SK-N-SH (cell line): ENCODE measurements at regions not wholly inside any gene's neighbourhood (a gene's known extent, or its start where the extent isn't known, plus 50 kb on each side); places are given as distances from the start of the nearest gene placed in this dataset.

Experiments used
- CTCF ChIA-PET: fragments of 300-600, 350-600 bp; formaldehyde crosslinking; extraction: SDS; loops from one replicate; lab custom pipeline; 2021; lab: Yijun Ruan, JAX
- POLR2A ChIA-PET: fragments of 350-600 bp; sonication (Branson Sonifier 250); formaldehyde crosslinking; extraction: SDS; loops from one replicate; lab custom pipeline; 2020; ENCODE audit warnings: antibody characterized with exemption, inconsistent platforms; lab: Yijun Ruan, JAX
- DNase-seq: peaks from one replicate; pipeline ENCODE4 v3.0.0; 2012
- H2AFZ ChIP-seq: fragments of 200-600 bp; sonication (generic); 2 replicates; pipeline ENCODE4 v1.8.1; 2016; ENCODE audit warnings: antibody characterized with exemption, mild to moderate bottlenecking, low read depth
- H3F3A ChIP-seq: fragments of 200-600 bp; sonication (generic); replicated peaks from 2 replicates; pipeline ENCODE3; 2016; ENCODE audit warnings: antibody characterized with exemption, mild to moderate bottlenecking; ENCODE audit not compliant: insufficient read depth
- H3K27ac ChIP-seq, 2 experiments: fragments of 200-500 bp in 1 of 2; fragments of 200-600 bp in 1 of 2; sonication (Bioruptor generic) in 1 of 2; sonication (generic), shearing (Covaris generic) in 1 of 2; 2 replicates each; pipeline versions ENCODE4 v1.5.1 to v1.6.1; 2014 to 2016; ENCODE audit warnings: low read depth in 2 of 2, inconsistent platforms in 1 of 2, low read length in 1 of 2, mild to moderate bottlenecking in 1 of 2, mixed read lengths in 1 of 2
- H3K27me3 ChIP-seq: fragments of 200-600 bp; sonication (generic), shearing (Covaris generic); 2 replicates; pipeline ENCODE4 v1.6.1; 2016; ENCODE audit warnings: mixed run types; ENCODE audit not compliant: insufficient read depth
- H3K36me3 ChIP-seq, 2 experiments: fragments of 200-500 bp in 1 of 2; fragments of 200-600 bp in 1 of 2; sonication (Bioruptor generic) in 1 of 2; sonication (generic) in 1 of 2; replicated peaks in 1 of 2; 2 replicates each; pipeline versions ENCODE3 to v1.5.1; 2014 to 2016; ENCODE audit warnings: low read length in 1 of 2, mild to moderate bottlenecking in 1 of 2; ENCODE audit not compliant: insufficient read depth in 2 of 2, control insufficient read depth in 1 of 2
- H3K4me1 ChIP-seq, 2 experiments: fragments of 200-500 bp in 1 of 2; fragments of 200-600 bp in 1 of 2; sonication (Bioruptor generic) in 1 of 2; sonication (generic), shearing (Covaris generic) in 1 of 2; 2 replicates each; pipeline versions ENCODE4 v1.5.1 to v1.6.1; 2014 to 2016; ENCODE audit warnings: low read depth in 1 of 2, low read length in 1 of 2, mixed run types in 1 of 2; ENCODE audit not compliant: insufficient read depth in 2 of 2, control insufficient read depth in 1 of 2
- H3K4me2 ChIP-seq: fragments of 200-600 bp; sonication (generic), shearing (Covaris generic); 2 replicates; pipeline ENCODE4 v1.6.1; 2017; ENCODE audit warnings: mixed run types
- H3K4me3 ChIP-seq, 2 experiments: fragments of 200-500 bp in 1 of 2; fragments of 200-600 bp in 1 of 2; sonication (Bioruptor generic) in 1 of 2; sonication (generic), shearing (Covaris generic) in 1 of 2; 2 replicates each; pipeline versions ENCODE4 v1.5.1 to v1.8.1; 2014 to 2016; ENCODE audit warnings: low read depth in 2 of 2, inconsistent platforms in 1 of 2, low read length in 1 of 2, mild to moderate bottlenecking in 1 of 2, mixed read lengths in 1 of 2, moderate library complexity in 1 of 2
- H3K79me2 ChIP-seq: fragments of 200-600 bp; sonication (generic); 2 replicates; pipeline ENCODE4 v1.8.1; 2017; ENCODE audit warnings: mild to moderate bottlenecking; ENCODE audit not compliant: insufficient read depth
- H3K9ac ChIP-seq: fragments of 200-600 bp; sonication (generic); 2 replicates; pipeline ENCODE4 v1.6.1; 2017; ENCODE audit warnings: mixed run types
- H3K9me2 ChIP-seq: fragments of 200-600 bp; sonication (generic); 2 replicates; pipeline ENCODE4 v1.6.1; 2017; ENCODE audit warnings: mixed run types
- H3K9me3 ChIP-seq: fragments of 200-600 bp; sonication (generic); 2 replicates; pipeline ENCODE4 v1.6.1; 2017; ENCODE audit warnings: mixed run types, mild to moderate bottlenecking, moderate library complexity
- H4K20me1 ChIP-seq: fragments of 200-600 bp; sonication (generic); 2 replicates; pipeline ENCODE4 v1.6.1; 2017; ENCODE audit warnings: mild to moderate bottlenecking, mixed run types; ENCODE audit not compliant: insufficient read depth
- CHD2 ChIP-seq: fragments of 150-350 bp; IDR thresholded peaks from 2 replicates; pipeline ENCODE4 v1.6.1; 2018; ENCODE audit warnings: low read length; ENCODE audit not compliant: partially characterized antibody
- ELF1 ChIP-seq: IDR thresholded peaks from 2 replicates; pipeline ENCODE4 v1.4.0; 2012
- EP300 ChIP-seq, 2 experiments: IDR thresholded peaks; 2 replicates each; pipeline versions ENCODE4 v1.4.0 to v1.6.1; 2012; ENCODE audit warnings: borderline replicate concordance in 1 of 2, low read depth in 1 of 2, low read length in 1 of 2
- EZH2phosphoT487 ChIP-seq: fragments of 200-600 bp; sonication (generic); IDR thresholded peaks from 2 replicates; pipeline ENCODE4 v1.6.1; 2017; ENCODE audit warnings: low read depth, mixed run types, mild to moderate bottlenecking, antibody characterized with exemption, moderate library complexity, borderline replicate concordance
- FOXJ3 ChIP-seq: sonication (generic); formaldehyde crosslinking; IDR thresholded peaks from 2 replicates; pipeline ENCODE4 v1.5.1; 2020; ENCODE audit warnings: mild to moderate bottlenecking, missing genetic modification reagents
- FOXM1 ChIP-seq: IDR thresholded peaks from 2 replicates; pipeline ENCODE4 v1.4.0; 2012; ENCODE audit warnings: low read depth, mild to moderate bottlenecking
- GABPA ChIP-seq: IDR thresholded peaks from 2 replicates; pipeline ENCODE4 v1.4.0; 2012; ENCODE audit warnings: low read depth, mild to moderate bottlenecking
- JUND ChIP-seq: IDR thresholded peaks from 2 replicates; pipeline ENCODE4 v1.4.0; 2012
- MXI1 ChIP-seq: IDR thresholded peaks from 2 replicates; pipeline ENCODE4 v1.6.1; 2012; ENCODE audit warnings: mild to moderate bottlenecking, low read depth, low read length, improper control_type of control experiment
- NFIC ChIP-seq: IDR thresholded peaks from 2 replicates; pipeline ENCODE4 v1.4.0; 2012; ENCODE audit warnings: borderline replicate concordance
- NRF1 ChIP-seq: IDR thresholded peaks from 2 replicates; pipeline ENCODE4 v1.6.1; 2012; ENCODE audit warnings: low read depth, mild to moderate bottlenecking, low read length
- POLR2AphosphoS5 ChIP-seq: IDR thresholded peaks from 2 replicates; pipeline ENCODE4 v1.6.1; 2012; ENCODE audit warnings: low read depth, low read length
- RFX5 ChIP-seq: IDR thresholded peaks from 2 replicates; pipeline ENCODE4 v1.6.1; 2012; ENCODE audit warnings: mild to moderate bottlenecking, improper control_type of control experiment, low read length
- SIN3A ChIP-seq: IDR thresholded peaks from 2 replicates; pipeline ENCODE4 v1.6.1; 2012; ENCODE audit warnings: low read depth, mild to moderate bottlenecking, low read length, moderate library complexity, borderline replicate concordance
- SMC3 ChIP-seq: IDR thresholded peaks from 2 replicates; pipeline ENCODE4 v1.6.1; 2012; ENCODE audit warnings: low read depth, low read length, improper control_type of control experiment
- TAF1 ChIP-seq: IDR thresholded peaks from 2 replicates; pipeline ENCODE4 v1.6.1; 2012; ENCODE audit warnings: low read depth, mild to moderate bottlenecking, low read length, moderate library complexity, borderline replicate concordance
- TCF12 ChIP-seq: IDR thresholded peaks from 2 replicates; pipeline ENCODE4 v1.4.0; 2012
- YY1 ChIP-seq: IDR thresholded peaks from 2 replicates; pipeline ENCODE4 v1.4.0; 2012; ENCODE audit warnings: low read depth, mild to moderate bottlenecking
- WGBS: methylation state at CpG from one replicate; pipeline ENCODE4 v1.1.6; 2017; ENCODE audit warnings: low lambda C conversion rate; 5-methylcytosine and 5-hydroxymethylcytosine counted together
- TF ChIP-seq, protein P1 (sequence below): fragments of 150-350 bp; IDR thresholded peaks from 2 replicates; pipeline ENCODE4 v1.6.1; 2016; ENCODE audit warnings: mild to moderate bottlenecking, low read depth, low read length
- TF ChIP-seq, protein P2 (sequence below): IDR thresholded peaks from 2 replicates; pipeline ENCODE4; 2012
- TF ChIP-seq, protein P3 (sequence below): fragments of 150-350 bp; IDR thresholded peaks from 2 replicates; pipeline ENCODE4 v1.6.1; 2017; ENCODE audit warnings: antibody characterized with exemption, low read length, low read depth, borderline replicate concordance

DNA sequence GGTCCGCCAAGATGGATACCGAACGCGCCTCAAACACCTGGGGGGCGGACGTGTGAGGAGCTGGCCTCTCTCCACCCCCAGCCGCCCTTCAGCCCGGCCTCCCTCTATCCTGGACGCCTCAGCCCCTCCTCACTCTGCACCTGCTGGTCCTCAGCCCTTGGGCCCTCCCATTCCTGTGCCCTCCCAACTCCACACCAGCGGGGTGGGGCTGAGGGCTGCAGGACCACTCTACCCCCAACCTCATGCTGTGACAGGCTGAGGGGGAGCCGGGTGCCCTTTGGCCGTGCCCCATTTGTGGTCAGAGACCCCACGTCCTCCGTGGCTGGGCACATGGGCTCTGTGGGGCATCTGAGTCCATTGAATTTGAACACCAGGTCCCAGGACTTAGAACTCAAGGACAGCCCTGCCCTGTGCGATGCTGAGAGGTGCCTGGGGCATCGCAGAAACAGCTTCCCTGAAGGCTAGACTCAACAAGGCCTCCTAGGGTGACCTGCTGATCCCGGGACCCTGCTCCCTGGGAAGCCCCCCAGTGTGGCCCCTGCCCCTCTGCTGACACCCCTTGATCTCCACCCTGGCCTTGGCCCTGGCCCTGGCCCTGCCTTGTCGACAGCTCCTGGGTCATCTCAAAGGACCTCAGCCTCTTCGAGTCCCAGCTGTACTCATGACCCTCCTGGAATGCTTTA is 82.0 kb upstream of the SFSWAP start:
- H3K27me3 ChIP-seq: no peaks in the 10 kb centered on the region
- 43% methylated on average over 7 of the region's 19 CpGs for WGBS
- CTCF ChIA-PET: no interaction called here

DNA sequence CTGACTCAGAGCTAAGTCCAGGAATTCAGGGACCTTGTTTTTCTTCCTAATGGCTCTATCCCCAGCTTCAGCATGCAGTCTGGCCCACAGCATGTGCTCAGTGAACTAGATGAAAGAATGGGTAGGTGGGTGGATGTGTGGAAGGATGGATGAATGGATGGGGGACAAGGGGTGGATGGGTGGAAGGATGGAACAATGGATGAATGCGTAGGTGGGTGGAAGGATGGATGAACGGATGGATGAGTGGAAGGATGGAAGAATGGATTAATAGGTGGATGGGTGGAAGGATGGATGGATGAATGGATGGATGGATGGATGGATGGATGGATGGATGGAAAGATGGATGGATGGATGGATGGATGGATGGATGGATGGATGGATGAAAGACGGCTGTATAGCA is 79.7 kb upstream of the SFSWAP start:
- ChIA-PET CTCF (no interaction called here), POLR2A (no interaction called here)
- Histone ChIP-seq H4K20me1 (no peaks in the 10 kb centered on the region), H3K9me3 (no peaks in the 10 kb centered on the region), H3K4me1 (no peaks in the 10 kb centered on the region), H3K4me2 (no peak overlapping the region), H2AFZ (no peak overlapping the region), H3K9me2 (no peaks in the 10 kb centered on the region), H3K27ac (no peak overlapping the region), H3K4me3 (no peak overlapping the region), H3K79me2 (no peaks in the 10 kb centered on the region), H3K36me3 (no peaks in the 10 kb centered on the region), H3K9ac (no peak overlapping the region), H3F3A (no peaks in the 10 kb centered on the region), H3K27me3 (no peaks in the 10 kb centered on the region)
- no peak for DNase-seq
- TF ChIP-seq, protein P1, sequence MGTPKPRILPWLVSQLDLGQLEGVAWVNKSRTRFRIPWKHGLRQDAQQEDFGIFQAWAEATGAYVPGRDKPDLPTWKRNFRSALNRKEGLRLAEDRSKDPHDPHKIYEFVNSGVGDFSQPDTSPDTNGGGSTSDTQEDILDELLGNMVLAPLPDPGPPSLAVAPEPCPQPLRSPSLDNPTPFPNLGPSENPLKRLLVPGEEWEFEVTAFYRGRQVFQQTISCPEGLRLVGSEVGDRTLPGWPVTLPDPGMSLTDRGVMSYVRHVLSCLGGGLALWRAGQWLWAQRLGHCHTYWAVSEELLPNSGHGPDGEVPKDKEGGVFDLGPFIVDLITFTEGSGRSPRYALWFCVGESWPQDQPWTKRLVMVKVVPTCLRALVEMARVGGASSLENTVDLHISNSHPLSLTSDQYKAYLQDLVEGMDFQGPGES: no peak
- TF ChIP-seq SIN3A (no peak), FOXJ3 (CRISPR knock-in tag) (no peak), YY1 (no peak), EZH2phosphoT487 (no peak), POLR2AphosphoS5 (no peak), RFX5 (no peak), GABPA (no peak), ELF1 (no peak), TAF1 (no peak), TCF12 (no peak), FOXM1 (no peak)
- TF ChIP-seq, protein P2, sequence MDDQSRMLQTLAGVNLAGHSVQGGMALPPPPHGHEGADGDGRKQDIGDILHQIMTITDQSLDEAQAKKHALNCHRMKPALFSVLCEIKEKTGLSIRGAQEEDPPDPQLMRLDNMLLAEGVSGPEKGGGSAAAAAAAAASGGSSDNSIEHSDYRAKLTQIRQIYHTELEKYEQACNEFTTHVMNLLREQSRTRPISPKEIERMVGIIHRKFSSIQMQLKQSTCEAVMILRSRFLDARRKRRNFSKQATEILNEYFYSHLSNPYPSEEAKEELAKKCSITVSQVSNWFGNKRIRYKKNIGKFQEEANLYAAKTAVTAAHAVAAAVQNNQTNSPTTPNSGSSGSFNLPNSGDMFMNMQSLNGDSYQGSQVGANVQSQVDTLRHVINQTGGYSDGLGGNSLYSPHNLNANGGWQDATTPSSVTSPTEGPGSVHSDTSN: no peak
- WGBS: 24% methylated on average over 2 of the region's 3 CpGs

More for the DNA sequence above, 82.0 kb upstream of the SFSWAP start:
- Histone ChIP-seq H2AFZ (no peak overlapping the region), H3K27ac (no peak overlapping the region), H3K4me2 (no peak overlapping the region), H4K20me1 (no peaks in the 10 kb centered on the region), H3K4me1 (peaks cover 0 to 8% of the 10 kb centered on the region in 2 experiments; a peak in 1 of 4 replicates), H3K9me2 (no peaks in the 10 kb centered on the region), H3K36me3 (no peaks in the 10 kb centered on the region), H3K4me3 (no peak overlapping the region), H3K79me2 (no peaks in the 10 kb centered on the region), H3K9me3 (no peaks in the 10 kb centered on the region), H3F3A (no peaks in the 10 kb centered on the region), H3K9ac (no peak overlapping the region)
- POLR2A ChIA-PET: no interaction called here
- DNase-seq: no peak
- TF ChIP-seq TCF12 (no peak), ELF1 (no peak), JUND (no peak), EP300 (IDR thresholded peaks at IDR 0.05; ENCODE audit: borderline replicate concordance in 1 of 2, low read depth in 1 of 2, low read length in 1 of 2) (no peak), MXI1 (no peak), CHD2 (no peak), POLR2AphosphoS5 (no peak), TAF1 (no peak), SMC3 (no peak), RFX5 (no peak), NRF1 (no peak), NFIC (no peak)
- TF ChIP-seq, protein P1: no peak
- TF ChIP-seq, protein P3, sequence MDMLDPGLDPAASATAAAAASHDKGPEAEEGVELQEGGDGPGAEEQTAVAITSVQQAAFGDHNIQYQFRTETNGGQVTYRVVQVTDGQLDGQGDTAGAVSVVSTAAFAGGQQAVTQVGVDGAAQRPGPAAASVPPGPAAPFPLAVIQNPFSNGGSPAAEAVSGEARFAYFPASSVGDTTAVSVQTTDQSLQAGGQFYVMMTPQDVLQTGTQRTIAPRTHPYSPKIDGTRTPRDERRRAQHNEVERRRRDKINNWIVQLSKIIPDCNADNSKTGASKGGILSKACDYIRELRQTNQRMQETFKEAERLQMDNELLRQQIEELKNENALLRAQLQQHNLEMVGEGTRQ: no peak
